ENCODE measurements at regions not wholly inside any gene's neighbourhood (a gene's known extent, or its start where the extent isn't known, plus 50 kb on each side); places are given as distances from the start of the nearest gene placed in this dataset.
"Not testable (repeated sequence)": the region's sequence is repeated elsewhere in the genome, so short reads cannot be mapped to it uniquely, and the experiment has no call there.

GRCh38 chr2:215630796-215631195 is 194.9 kb upstream of the FN1 start:
- TF ChIP-seq CTCF (conservative IDR thresholded peaks at IDR 0.05; ENCODE audit: low read depth, low read length); EZH2phosphoT487 (IDR thresholded peaks at IDR 0.05; ENCODE audit: borderline replicate concordance, low read length); EZH2 (IDR thresholded peaks at IDR 0.05; ENCODE audit: low read length, unreplicated experiment): not testable (repeated sequence)
